AG04450 (cell line): ENCODE measurements at regions not wholly inside any gene's neighbourhood (a gene's known extent, or its start where the extent isn't known, plus 50 kb on each side); places are given as distances from the start of the nearest gene placed in this dataset.

Experiments
- CTCF ChIA-PET: fragments of 300-600, 350-600 bp; formaldehyde crosslinking; extraction: SDS; loops from one replicate; lab custom pipeline; 2022; ENCODE audit warnings: antibody characterized with exemption, inconsistent platforms; lab: Charles Lee
- POLR2A ChIA-PET: fragments of 350-600 bp; formaldehyde crosslinking; extraction: SDS; loops from one replicate; lab custom pipeline; 2021; ENCODE audit warnings: antibody characterized with exemption, inconsistent platforms; lab: Yijun Ruan, JAX
- DNase-seq: peaks from one replicate; pipeline ENCODE4 v3.0.0-alpha.2; 2011; ENCODE audit warnings: low read depth, low spot score
- H3K27ac ChIP-seq: one replicate; pipeline ENCODE4 v1.5.1; 2012; ENCODE audit warnings: low read depth, low read length, control low read depth
- H3K27me3 ChIP-seq: one replicate; pipeline ENCODE4 v1.6.0; 2012; ENCODE audit warnings: low read length; ENCODE audit not compliant: control insufficient read depth, insufficient read depth
- H3K4me3 ChIP-seq: 2 replicates; pipeline ENCODE4 v1.5.1; 2011; ENCODE audit warnings: mild to moderate bottlenecking, low read depth, low read length, control low read depth
- H3K9me3 ChIP-seq: 2 replicates; pipeline ENCODE4 v1.5.1; 2012; ENCODE audit warnings: low read length; ENCODE audit not compliant: control insufficient read depth, insufficient read depth
- CTCF ChIP-seq: IDR thresholded peaks from 2 replicates; pipeline ENCODE4 v1.5.1; 2011; ENCODE audit warnings: low read depth, low read length, control low read depth, inconsistent platforms

GRCh38 chr20:47936612-47937011 lies 151.3 kb upstream of the SULF2 start:
- ChIA-PET POLR2A (no interaction called here), CTCF (no interaction called here)
- TF ChIP-seq CTCF = no peak
- no peaks in the 10 kb centered on the region for H3K27me3 ChIP-seq
- no peak for DNase-seq
- H3K9me3 ChIP-seq = no peaks in the 10 kb centered on the region
- no peak overlapping the region for H3K27ac ChIP-seq
- H3K4me3 ChIP-seq = no peak overlapping the region

GRCh38 chr20:47934761-47935160 lies 149.5 kb upstream of the SULF2 start:
- POLR2A ChIA-PET = no interaction called here
- no peaks in the 10 kb centered on the region for H3K27me3 ChIP-seq

GRCh38 chr20:47931443-47931842 lies 146.2 kb upstream of the SULF2 start:
- ChIA-PET CTCF (no interaction called here), POLR2A (no interaction called here)
- no peaks in the 10 kb centered on the region for H3K9me3 ChIP-seq
- DNase-seq = no peak
- no peak for TF ChIP-seq CTCF
- no peak overlapping the region for H3K4me3 ChIP-seq
- H3K27me3 ChIP-seq = no peaks in the 10 kb centered on the region
- no peak overlapping the region for H3K27ac ChIP-seq

More at GRCh38 chr20:47934761-47935160, 149.5 kb upstream of the SULF2 start:
- no peak overlapping the region for H3K27ac ChIP-seq
- H3K4me3 ChIP-seq = no peak overlapping the region
- no peak for TF ChIP-seq CTCF
- no peak for DNase-seq
- CTCF ChIA-PET = no interaction called here
- H3K9me3 ChIP-seq = no peaks in the 10 kb centered on the region

GRCh38 chr20:47931002-47931401 lies 145.7 kb upstream of the SULF2 start:
- Histone ChIP-seq H3K4me3 (no peak overlapping the region), H3K9me3 (no peaks in the 10 kb centered on the region), H3K27ac (no peak overlapping the region), H3K27me3 (no peaks in the 10 kb centered on the region)
- DNase-seq = no peak
- TF ChIP-seq CTCF = no peak
- CTCF ChIA-PET = no interaction called here
- POLR2A ChIA-PET = no interaction called here

- no peak overlapping the region for H3K4me3 ChIP-seq
- CTCF ChIA-PET = no interaction called here
- POLR2A ChIA-PET = no interaction called here
- H3K9me3 ChIP-seq = no peaks in the 10 kb centered on the region
- no peak overlapping the region for H3K27ac ChIP-seq
- no peak for DNase-seq
- no peaks in the 10 kb centered on the region for H3K27me3 ChIP-seq
- no peak for TF ChIP-seq CTCF
Observed at GRCh38 chr20:47929368-47930115, 144.3 kb upstream of the SULF2 start.
